H7 (cell line): ENCODE measurements at regions not wholly inside any gene's neighbourhood (a gene's known extent, or its start where the extent isn't known, plus 50 kb on each side); places are given as distances from the start of the nearest gene placed in this dataset.

Experiments used
- DNase-seq: peaks from one replicate; pipeline ENCODE4 v3.0.0; 2012
- H3K27me3 ChIP-seq: 2 replicates; pipeline ENCODE4 v1.6.0; 2011; ENCODE audit warnings: mild to moderate bottlenecking, low read length; ENCODE audit not compliant: control insufficient read depth, insufficient read depth
- H3K36me3 ChIP-seq: replicated peaks from 2 replicates; pipeline ENCODE4 v1.5.1; 2011; ENCODE audit warnings: low read length; ENCODE audit not compliant: control insufficient read depth, insufficient read depth
- H3K4me3 ChIP-seq: 2 replicates; pipeline ENCODE4 v1.5.1; 2011; ENCODE audit warnings: low read depth, mild to moderate bottlenecking, control low read depth, low read length, moderate library complexity; ENCODE audit not compliant: insufficient read depth

DNA sequence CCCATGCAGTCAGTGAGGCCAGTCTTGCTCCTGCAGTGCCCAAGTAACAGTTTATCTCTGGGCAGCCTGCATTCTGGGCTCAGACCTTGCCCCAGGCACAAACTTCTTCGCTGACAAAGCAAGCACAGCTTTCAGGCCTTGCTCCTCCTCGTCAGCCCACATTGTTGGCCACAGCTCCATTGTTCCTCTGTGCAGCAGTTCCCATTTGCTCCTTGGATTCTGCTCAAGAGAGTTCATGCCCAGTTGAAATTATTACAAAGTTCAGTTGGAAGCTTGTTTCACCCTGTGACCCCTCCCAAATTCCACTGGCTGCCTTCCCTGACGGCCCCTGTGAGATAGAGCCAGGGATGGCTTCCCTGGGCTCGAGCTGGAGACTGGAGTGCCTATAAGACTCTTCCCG, 163.4 kb upstream of the DDHD1 start:
- no peak for DNase-seq
- Histone ChIP-seq H3K27me3 (no peaks in the 10 kb centered on the region), H3K36me3 (no peaks in the 10 kb centered on the region), H3K4me3 (no peak overlapping the region)

DNA sequence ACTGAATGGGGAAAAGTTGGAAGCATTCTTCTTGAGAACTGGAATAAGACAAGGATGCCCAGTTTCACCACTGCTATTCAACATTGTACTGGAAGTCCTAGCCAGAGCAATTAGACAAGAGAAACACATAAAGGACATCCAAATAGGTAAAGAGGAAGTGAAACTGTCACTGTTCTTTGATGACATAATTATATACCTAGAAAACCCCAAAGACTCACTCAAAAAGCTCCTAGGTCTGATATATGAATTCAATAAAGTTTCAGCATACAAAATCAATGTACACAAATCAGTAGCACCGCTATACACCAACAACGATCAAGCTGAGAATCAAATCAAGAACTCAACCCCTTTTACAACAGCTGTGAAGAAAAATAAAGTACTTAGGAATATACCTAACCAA, 157.3 kb upstream of the DDHD1 start:
- no peaks in the 10 kb centered on the region for H3K27me3 ChIP-seq
- no peak for DNase-seq
- no peaks in the 10 kb centered on the region for H3K36me3 ChIP-seq
- no peak overlapping the region for H3K4me3 ChIP-seq

DNA sequence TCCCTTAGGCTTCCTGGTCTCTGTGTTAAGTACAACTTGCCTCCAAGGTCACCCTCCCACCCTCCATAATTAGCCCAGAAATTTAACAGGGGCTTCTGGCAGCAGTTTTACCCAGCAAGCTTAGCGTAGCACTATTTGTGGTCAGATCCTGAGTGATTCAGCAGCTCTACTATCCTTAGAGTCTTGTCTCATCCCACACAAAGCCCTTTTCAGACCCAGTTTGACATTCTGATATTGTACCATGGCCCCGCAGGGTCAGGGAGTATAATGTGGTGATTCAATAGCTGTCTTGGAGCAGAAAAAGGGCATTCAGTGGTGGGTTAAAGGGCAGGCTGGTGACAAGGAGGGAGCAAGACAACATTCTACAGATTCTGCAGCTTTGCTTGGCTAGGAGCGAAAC, 153.8 kb upstream of the DDHD1 start:
- DNase-seq: no peak
- no peaks in the 10 kb centered on the region for H3K36me3 ChIP-seq
- H3K27me3 ChIP-seq: no peaks in the 10 kb centered on the region
- no peak overlapping the region for H3K4me3 ChIP-seq

DNA sequence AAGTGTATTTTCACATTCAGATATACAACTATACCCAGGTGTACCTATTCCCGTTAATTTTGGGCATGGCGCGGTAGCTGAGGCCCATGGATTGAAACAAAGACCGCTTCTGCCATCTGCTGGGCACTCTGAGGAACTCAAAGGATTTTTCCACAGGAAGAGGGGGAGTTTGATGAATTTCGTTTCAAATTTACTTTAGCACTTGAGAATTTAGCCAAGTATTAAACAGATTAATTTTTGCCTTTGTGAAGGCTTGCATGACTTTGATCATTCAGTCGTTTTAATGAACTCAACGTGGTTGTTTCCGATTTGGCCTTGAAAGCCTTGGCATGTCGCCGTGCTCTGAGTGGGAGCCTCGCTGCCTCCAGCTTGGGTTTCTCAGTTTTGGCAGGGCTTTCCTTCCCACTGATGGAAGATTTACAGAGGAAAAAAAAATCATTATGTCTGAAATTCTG, 153.2 kb upstream of the DDHD1 start:
- peak; percentile 60 for DNase-seq
- no peaks in the 10 kb centered on the region for H3K27me3 ChIP-seq
- no peaks in the 10 kb centered on the region for H3K36me3 ChIP-seq
- H3K4me3 ChIP-seq: no peak overlapping the region

DNA sequence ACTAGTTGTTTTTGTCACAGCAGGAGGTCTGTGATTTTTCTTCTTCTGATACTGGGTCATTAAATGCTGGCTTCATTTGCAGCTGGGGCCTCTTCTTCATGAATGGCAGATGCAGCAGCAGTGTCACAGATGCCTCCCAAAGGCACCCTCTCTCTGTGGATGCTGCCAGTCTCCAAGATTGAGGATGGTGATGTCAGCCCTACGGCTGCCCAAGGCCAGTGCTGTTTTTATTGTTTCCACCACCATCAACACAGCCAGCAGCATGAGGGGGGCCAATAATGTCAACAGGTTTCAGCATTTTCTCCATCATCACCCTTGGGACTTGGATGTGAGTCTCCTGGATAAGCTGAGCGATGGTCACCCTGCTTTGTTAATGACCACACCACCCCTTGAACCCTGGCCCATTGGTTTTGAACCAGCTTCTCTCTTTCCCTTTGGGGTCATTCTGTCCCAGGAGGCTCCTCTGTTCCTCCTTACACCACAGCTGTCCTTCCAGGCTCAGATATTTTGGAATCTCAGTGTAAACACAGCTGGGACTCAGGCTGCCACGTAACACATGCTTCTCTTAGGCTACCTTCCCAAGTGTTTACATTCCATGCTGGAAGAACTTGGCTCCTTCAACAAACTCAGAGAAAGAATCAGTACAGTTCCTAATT, 151.7 kb upstream of the DDHD1 start:
- no peak for DNase-seq
- Histone ChIP-seq H3K4me3 (no peak overlapping the region), H3K36me3 (no peaks in the 10 kb centered on the region), H3K27me3 (no peaks in the 10 kb centered on the region)

DNA sequence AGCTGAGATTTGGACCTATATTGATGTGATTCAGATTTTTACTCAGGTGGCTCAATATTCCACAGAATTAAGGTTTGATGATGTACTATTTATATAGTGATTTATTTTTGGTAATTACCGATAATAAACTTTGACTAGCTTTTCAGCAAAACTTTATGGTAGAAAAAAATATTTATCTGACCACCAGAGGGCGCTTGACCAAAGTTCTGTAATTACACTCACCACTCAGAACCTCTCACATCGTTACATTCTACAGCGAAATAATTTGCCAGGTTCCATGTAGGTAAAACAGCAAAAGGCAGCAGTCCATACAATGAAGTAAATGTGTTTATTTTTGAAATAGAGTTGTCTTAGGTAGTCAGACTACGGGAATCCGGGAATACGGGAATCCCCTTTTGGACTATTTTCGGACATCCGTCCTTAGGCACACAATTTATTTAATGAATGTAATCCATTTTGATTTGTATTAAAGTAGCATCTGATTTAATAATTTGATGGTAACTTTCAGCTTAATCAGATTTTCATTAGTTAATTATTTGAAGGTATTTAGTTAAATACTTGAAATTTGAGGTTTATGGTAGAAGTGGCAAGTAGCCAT, 143.0 kb upstream of the DDHD1 start:
- H3K27me3 ChIP-seq: no peaks in the 10 kb centered on the region
- peak; percentile 10 for DNase-seq
- no peaks in the 10 kb centered on the region for H3K36me3 ChIP-seq
- H3K4me3 ChIP-seq: no peak overlapping the region

DNA sequence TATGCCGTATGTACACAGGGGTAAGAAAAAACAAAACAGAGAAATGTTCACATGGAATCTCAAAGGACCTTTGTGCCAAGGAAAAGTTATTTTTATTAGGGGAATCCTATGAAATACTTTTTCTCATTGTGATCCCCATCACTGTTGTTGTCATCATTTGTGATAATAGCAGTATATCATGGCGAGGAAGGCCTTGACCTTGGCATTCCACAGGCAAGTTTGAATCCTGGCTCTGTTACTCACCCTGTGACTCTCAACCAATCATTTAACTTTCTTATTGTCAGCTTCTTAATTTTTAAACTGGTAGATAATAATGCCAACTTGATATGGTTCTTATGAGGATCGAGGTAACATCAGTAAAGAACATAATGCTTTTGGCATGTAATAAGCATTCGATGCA, 142.2 kb upstream of the DDHD1 start:
- Histone ChIP-seq H3K4me3 (no peak overlapping the region), H3K36me3 (no peaks in the 10 kb centered on the region), H3K27me3 (no peaks in the 10 kb centered on the region)
- no peak for DNase-seq

DNA sequence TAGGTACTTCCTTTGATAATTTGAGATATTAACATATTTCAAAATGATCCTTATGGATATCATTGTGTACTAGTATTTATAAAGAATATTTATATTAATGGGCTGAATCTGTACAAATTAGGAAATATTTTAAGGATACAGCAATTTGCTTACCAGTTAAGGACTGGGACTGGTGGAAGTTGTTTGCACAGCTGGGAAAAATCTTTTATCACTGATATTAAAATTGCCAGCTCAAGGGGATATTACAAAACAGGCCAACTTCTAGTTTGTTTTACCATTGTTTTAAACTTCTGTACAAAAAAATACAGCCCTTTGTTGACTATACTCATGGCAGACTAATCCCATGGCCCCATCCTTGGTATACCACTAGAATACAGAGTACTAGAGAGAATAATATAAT, 133.2 kb upstream of the DDHD1 start:
- H3K4me3 ChIP-seq: no peak overlapping the region
- H3K27me3 ChIP-seq: no peaks in the 10 kb centered on the region
- no peak for DNase-seq
- H3K36me3 ChIP-seq: no peaks in the 10 kb centered on the region

DNA sequence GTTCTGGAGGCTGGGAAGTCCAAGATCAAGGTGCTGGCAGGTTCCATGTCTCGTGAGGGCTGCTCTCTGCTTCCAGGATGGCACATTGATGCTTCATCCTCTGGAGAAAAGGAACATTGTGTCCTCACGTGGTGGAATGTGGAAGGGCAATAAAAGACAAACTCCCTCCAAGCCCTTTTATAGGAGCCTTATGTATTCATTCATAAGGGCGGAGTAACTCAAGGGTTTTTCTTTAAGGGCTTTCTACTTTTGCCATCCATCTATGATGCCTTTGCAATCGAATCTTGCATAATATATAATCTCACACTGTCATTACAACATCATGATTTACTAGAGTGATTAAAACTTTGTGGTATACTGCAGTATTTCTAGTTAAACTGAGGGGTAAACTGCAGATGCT, 132.7 kb upstream of the DDHD1 start:
- no peaks in the 10 kb centered on the region for H3K27me3 ChIP-seq
- no peaks in the 10 kb centered on the region for H3K36me3 ChIP-seq
- H3K4me3 ChIP-seq: no peak overlapping the region
- DNase-seq: no peak

DNA sequence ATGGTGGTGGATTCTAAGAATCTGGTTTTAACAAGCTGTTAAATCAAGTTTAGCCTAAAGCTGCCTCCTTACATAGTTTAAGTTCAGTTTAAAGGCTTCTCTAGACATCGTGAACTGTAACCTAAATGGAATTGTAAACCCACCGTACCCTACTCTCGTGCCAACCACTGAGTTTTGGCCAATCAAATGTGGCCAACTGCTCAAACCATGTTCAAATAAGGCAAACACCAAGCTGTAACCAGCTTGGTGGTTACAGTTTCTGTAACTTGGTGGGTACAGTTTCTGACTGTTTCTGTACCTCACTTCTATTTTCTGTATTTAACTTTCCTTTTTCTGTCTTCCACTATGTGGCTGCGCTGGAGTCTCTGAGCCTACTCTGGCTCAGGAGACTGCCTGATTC, 131.9 kb upstream of the DDHD1 start:
- Histone ChIP-seq H3K4me3 (no peak overlapping the region), H3K36me3 (no peaks in the 10 kb centered on the region), H3K27me3 (no peaks in the 10 kb centered on the region)
- DNase-seq: no peak

DNA sequence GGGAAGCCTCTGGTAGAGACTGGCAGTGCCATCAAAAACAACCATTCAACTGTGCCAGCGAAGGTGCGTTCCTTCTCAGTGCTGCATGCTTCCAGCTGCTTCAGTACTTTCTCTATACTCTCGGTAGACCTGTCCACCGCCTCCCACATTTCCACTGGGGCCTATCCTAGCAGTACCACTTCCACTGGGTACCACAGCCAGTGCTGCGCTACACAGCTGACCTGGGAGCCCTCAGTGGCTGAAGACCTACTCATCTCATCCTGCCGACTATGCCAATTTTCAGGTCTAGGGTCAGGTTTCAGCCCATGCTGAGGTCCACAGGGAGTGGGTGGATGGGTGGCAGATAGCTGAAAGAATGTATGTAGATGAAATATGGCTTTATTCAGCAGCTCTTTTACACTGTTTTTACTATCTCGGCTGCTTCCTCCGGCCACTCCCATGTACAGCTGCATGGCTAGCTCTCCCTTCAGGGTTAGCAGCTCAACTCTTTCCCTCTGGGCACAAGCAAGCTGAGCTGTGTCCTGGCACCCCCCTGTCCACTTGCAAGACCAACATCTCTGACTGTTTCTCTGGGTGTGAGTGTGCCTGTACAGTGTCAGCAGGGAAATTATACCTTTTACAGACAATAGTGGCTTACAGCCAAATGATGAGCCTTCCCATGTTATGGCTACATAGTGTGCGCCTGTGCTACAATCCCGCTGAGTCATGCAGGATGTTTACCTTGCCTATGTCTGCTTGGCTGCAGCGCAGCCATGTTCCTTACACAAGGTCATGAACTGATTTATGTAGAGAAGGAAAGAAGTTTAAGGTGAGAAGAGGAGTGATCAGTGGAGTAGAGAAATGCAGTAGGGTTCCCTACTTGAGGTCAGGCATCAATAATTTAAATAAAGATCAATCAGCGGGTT, 125.7 kb upstream of the DDHD1 start:
- no peaks in the 10 kb centered on the region for H3K27me3 ChIP-seq
- no peak for DNase-seq
- no peaks in the 10 kb centered on the region for H3K36me3 ChIP-seq
- no peak overlapping the region for H3K4me3 ChIP-seq

DNA sequence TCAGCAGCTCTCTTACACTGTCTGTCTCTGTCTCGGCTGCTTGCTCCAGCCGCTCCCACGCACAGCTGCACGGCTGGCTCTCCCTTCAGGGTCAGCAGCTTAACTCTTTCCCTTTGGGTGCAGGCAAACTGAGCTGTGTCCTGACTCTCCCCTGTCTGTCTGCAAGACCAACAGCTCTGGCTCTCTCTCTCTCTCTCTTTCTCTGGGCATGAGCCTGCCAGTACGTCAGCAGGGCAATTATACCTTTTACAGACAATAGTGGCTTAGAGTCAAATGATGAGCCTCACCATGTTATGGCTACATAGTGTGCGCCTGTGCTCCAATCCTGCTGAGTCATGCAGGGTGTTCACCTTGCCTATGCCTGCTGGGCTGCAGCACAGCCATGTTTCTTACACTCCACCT, 120.5 kb upstream of the DDHD1 start:
- H3K36me3 ChIP-seq: no peaks in the 10 kb centered on the region
- H3K27me3 ChIP-seq: no peaks in the 10 kb centered on the region
- no peak for DNase-seq
- no peak overlapping the region for H3K4me3 ChIP-seq

DNA sequence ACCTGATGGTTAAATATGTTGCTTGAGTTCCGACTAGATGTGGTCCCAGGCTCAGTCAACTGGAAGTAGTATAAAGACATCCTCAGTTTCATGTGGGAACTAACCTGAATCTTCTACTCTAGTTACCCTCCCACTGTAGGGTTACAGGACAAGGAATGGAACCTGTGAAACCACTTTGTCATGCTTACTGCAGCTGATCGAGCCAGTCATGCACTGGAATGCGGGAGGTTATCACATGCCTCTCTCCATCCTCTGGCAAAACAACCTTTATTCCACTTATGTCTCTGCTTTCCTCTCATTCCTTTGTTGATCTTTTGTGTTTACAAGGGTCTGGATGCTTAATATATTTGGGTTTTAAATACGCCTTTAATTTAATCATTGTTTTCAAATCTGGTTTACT, 111.9 kb upstream of the DDHD1 start:
- no peaks in the 10 kb centered on the region for H3K36me3 ChIP-seq
- H3K4me3 ChIP-seq: no peak overlapping the region
- H3K27me3 ChIP-seq: no peaks in the 10 kb centered on the region
- no peak for DNase-seq

DNA sequence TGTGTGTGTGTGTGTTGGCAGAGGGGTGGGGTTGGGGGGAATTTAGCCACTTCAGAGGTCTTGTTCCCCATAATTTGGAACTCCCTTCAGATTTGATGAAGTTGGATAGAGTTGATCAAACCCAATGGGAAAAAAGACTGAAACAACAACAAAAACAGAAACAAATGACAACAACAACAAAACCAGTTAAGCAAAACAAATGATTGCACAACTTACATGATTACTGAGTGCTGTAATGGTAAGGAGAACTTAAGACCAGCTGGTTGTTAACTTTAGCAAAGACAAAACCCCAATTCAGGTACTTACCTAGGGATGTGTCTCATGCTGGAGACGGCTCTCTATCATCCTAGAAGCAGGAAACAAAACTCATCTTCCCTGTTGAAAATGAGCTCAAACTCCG, 107.8 kb upstream of the DDHD1 start:
- Histone ChIP-seq H3K4me3 (no peak overlapping the region), H3K36me3 (no peaks in the 10 kb centered on the region), H3K27me3 (no peaks in the 10 kb centered on the region)
- no peak for DNase-seq

DNA sequence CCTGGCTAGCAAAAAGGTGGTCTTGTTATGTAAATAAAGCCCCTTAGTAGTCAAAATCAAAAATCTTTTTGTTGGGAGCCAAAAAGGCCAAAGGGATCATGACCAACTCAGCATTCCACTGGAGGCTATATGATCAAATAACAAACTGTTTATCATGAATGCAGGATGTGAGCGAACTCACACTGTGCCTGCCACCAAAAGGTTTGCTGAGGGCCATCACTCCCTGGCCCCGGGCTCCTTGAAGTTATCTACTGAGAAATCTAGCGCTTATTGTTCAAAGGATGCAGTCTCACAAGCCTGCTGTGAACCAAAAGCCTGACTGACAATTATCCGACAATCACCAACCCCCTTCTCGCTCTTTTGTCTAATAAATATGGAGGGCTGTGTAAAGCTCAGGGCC, 107.2 kb upstream of the DDHD1 start:
- H3K36me3 ChIP-seq: no peaks in the 10 kb centered on the region

More for the DNA sequence above, 107.2 kb upstream of the DDHD1 start:
- Histone ChIP-seq H3K27me3 (no peaks in the 10 kb centered on the region), H3K4me3 (no peak overlapping the region)
- DNase-seq: no peak
